Breast epithelium (tissue), 4 donors: ENCODE measurements at regions not wholly inside any gene's neighbourhood (a gene's known extent, or its start where the extent isn't known, plus 50 kb on each side); places are given as distances from the start of the nearest gene placed in this dataset.
"Not testable (repeated sequence)": the region's sequence is repeated elsewhere in the genome, so short reads cannot be mapped to it uniquely, and the experiment has no call there.

ENCODE experiments used
- DNase-seq, 2 donors: peaks; one replicate each; pipeline ENCODE4 v3.0.0-alpha.2; 2019; ENCODE audit warnings: low spot score in 2 of 2
- H3K27ac ChIP-seq, 2 donors: fragments of 200-600 bp; sonication (generic) in 1 of 2; one replicate each; pipeline ENCODE4 v1.5.1; 2016 to 2019; ENCODE audit warnings: mild to moderate bottlenecking in 1 of 2
- H3K27me3 ChIP-seq, 2 donors: fragments of 200-600 bp; sonication (generic) in 1 of 2; one replicate each; pipeline versions ENCODE4 v1.5.1 to v1.6.0; 2017 to 2019; ENCODE audit warnings: control low read depth in 1 of 2, mild to moderate bottlenecking in 1 of 2
- H3K36me3 ChIP-seq: fragments of 200-600 bp; one replicate; pipeline ENCODE4 v1.5.1; 2019
- H3K4me1 ChIP-seq, 2 donors: fragments of 200-600 bp; sonication (generic); one replicate each; pipeline ENCODE4 v1.5.1; 2016 to 2019; ENCODE audit warnings: control low read depth in 1 of 2
- H3K4me3 ChIP-seq, 3 donors: fragments of 200-600 bp; sonication (generic); 1 replicate in 2 of 3; 2 replicates in 1 of 3; pipeline ENCODE4 v1.5.1; 2016 to 2019; ENCODE audit warnings: mild to moderate bottlenecking in 3 of 3, moderate library complexity in 2 of 3
- H3K9me3 ChIP-seq, 2 donors: fragments of 200-600 bp; sonication (generic) in 1 of 2; one replicate each; pipeline ENCODE4 v1.5.1; 2016 to 2019; ENCODE audit warnings: control low read depth in 1 of 2
- CTCF ChIP-seq, 3 donors: fragments of 450-650 bp; IDR thresholded peaks; one replicate each; pipeline ENCODE4 v1.5.1; 2016 to 2017; ENCODE audit warnings: antibody characterized with exemption in 3 of 3, mild to moderate bottlenecking in 3 of 3, moderate library complexity in 3 of 3
- POLR2A ChIP-seq: fragments of 450-650 bp; IDR thresholded peaks from one replicate; pipeline ENCODE4 v1.6.1; 2016; ENCODE audit warnings: antibody characterized with exemption, mild to moderate bottlenecking, moderate library complexity
- POLR2AphosphoS5 ChIP-seq, 3 donors: sonication (generic); formaldehyde crosslinking; IDR thresholded peaks; one replicate each; pipeline ENCODE4 v1.6.1; 2017; ENCODE audit warnings: antibody characterized with exemption in 3 of 3
- intact Hi-C: fragments of 100-400 bp; cut with DNase I; formaldehyde crosslinking; loops from one replicate; pipeline ENCODE4 v1.15.1; 2023; ENCODE audit warnings: low total_unique reads

GRCh38 chr6:85344996-85345395 is 104.9 kb upstream of the NT5E start:
- no peak overlapping the region for H3K4me3 ChIP-seq
- no peaks in the 10 kb centered on the region for H3K27me3 ChIP-seq
- intact Hi-C loops: no loop called here

GRCh38 chr6:85343428-85343827 is 106.5 kb upstream of the NT5E start:
- Histone ChIP-seq H3K4me1 (no peaks in the 10 kb centered on the region), H3K9me3 (no peaks in the 10 kb centered on the region), H3K27me3 (no peaks in the 10 kb centered on the region), H3K27ac (no peak overlapping the region), H3K4me3 (no peak overlapping the region), H3K36me3 (no peaks in the 10 kb centered on the region)
- DNase-seq: no peak
- intact Hi-C loops: no loop called here
- no peak for TF ChIP-seq CTCF (IDR thresholded peaks at IDR 0.05)
- TF ChIP-seq POLR2AphosphoS5 (IDR thresholded peaks at IDR 0.05): no peak
- no peak for TF ChIP-seq POLR2A

More at GRCh38 chr6:85344996-85345395, 104.9 kb upstream of the NT5E start:
- no peaks in the 10 kb centered on the region for H3K4me1 ChIP-seq
- no peaks in the 10 kb centered on the region for H3K9me3 ChIP-seq
- no peaks in the 10 kb centered on the region for H3K36me3 ChIP-seq
- TF ChIP-seq POLR2AphosphoS5 (IDR thresholded peaks at IDR 0.05) (no peak), CTCF (IDR thresholded peaks at IDR 0.05) (no peak), POLR2A (no peak)
- no peak overlapping the region for H3K27ac ChIP-seq
- no peak for DNase-seq

- Histone ChIP-seq H3K27me3 (peaks cover 0 to 3% of the 10 kb centered on the region in 2 donors), H3K4me3 (no peak overlapping the region), H3K4me1 (no peaks in the 10 kb centered on the region), H3K9me3 (no peaks in the 10 kb centered on the region), H3K36me3 (no peaks in the 10 kb centered on the region), H3K27ac (no peak overlapping the region)
- TF ChIP-seq CTCF (IDR thresholded peaks at IDR 0.05): no peak
- no peak for TF ChIP-seq POLR2AphosphoS5 (IDR thresholded peaks at IDR 0.05)
- TF ChIP-seq POLR2A: no peak
- no peak for DNase-seq
- intact Hi-C loops: no loop called here
Measured at GRCh38 chr6:85329196-85329595, 120.7 kb upstream of the NT5E start.

GRCh38 chr6:85325811-85326210 is 124.1 kb upstream of the NT5E start:
- H3K27me3 ChIP-seq, H3K4me3 ChIP-seq, H3K27ac ChIP-seq, intact Hi-C loops, DNase-seq, H3K4me1 ChIP-seq, H3K36me3 ChIP-seq, H3K9me3 ChIP-seq: not testable (repeated sequence)

GRCh38 chr6:85323435-85324040 is 126.3 kb upstream of the NT5E start:
- Histone ChIP-seq H3K4me3 (no peak overlapping the region), H3K27ac (no peak overlapping the region), H3K27me3 (peaks cover 0 to 3% of the 10 kb centered on the region in 2 donors), H3K4me1 (no peaks in the 10 kb centered on the region), H3K9me3 (peaks cover 0 to under 1% of the 10 kb centered on the region in 2 donors), H3K36me3 (no peaks in the 10 kb centered on the region)
- intact Hi-C loops: no loop called here
- DNase-seq: peak; percentile 37 to 59
- no peak for TF ChIP-seq POLR2A
- TF ChIP-seq POLR2AphosphoS5 (IDR thresholded peaks at IDR 0.05): no peak
- TF ChIP-seq CTCF (IDR thresholded peaks at IDR 0.05): peak; percentile 34 to 76 (median 54)
